PC-3 (cell line): ENCODE measurements at regions not wholly inside any gene's neighbourhood (a gene's known extent, or its start where the extent isn't known, plus 50 kb on each side); places are given as distances from the start of the nearest gene placed in this dataset.

Source experiments
- CTCF ChIP-seq: fragments of 300-600 bp; sonication (generic); conservative IDR thresholded peaks from 2 replicates; pipeline ENCODE4 v1.5.1; 2017; ENCODE audit warnings: antibody characterized with exemption, low read depth, mild to moderate bottlenecking, low read length
- EZH2 ChIP-seq: fragments of 300-600 bp; sonication (generic); IDR thresholded peaks from one replicate; pipeline ENCODE4 v1.6.1; 2017; ENCODE audit warnings: antibody characterized with exemption, mild to moderate bottlenecking, low read length; ENCODE audit not compliant: unreplicated experiment
- EZH2phosphoT487 ChIP-seq: fragments of 300-600 bp; sonication (generic); IDR thresholded peaks from 2 replicates; pipeline ENCODE4 v1.6.1; 2018; ENCODE audit warnings: mild to moderate bottlenecking, antibody characterized with exemption, low read length, borderline replicate concordance

DNA sequence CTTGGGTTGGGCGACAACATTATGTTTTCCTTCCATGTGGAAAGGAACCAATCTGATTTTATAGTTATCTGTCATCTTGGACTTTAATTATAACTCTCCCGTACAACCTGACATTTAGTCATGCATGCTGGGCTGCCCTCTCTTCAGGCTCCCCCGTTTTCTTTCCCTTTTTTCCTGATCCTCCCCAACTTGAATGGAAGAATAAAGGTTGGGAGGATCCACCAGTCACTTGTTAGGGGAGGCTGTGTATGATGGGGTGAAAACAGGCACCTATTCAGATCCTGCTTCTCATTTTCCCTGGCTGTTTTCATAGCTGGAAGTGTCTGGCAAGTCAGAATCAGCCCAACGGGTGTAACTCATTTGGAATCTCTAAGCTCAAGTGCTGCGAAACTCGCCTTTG is 267.2 kb upstream of the SALL1 start:
- TF ChIP-seq CTCF = no peak
- no peak for TF ChIP-seq EZH2
- TF ChIP-seq EZH2phosphoT487 = no peak
